Caco-2 (cell line): ENCODE measurements at regions not wholly inside any gene's neighbourhood (a gene's known extent, or its start where the extent isn't known, plus 50 kb on each side); places are given as distances from the start of the nearest gene placed in this dataset.

Experiments
- BruUV-seq: library from RNA; stranded (reverse); fragments of 400-500 nt; replicated peaks from 2 replicates; lab custom pipeline; 2021; lab: Mats Ljungman, UMichigan
- CTCF ChIA-PET: fragments of 300-600 bp; sonication (Branson Sonifier 250); formaldehyde crosslinking; loops from one replicate; lab custom pipeline; 2022; ENCODE audit warnings: antibody characterized with exemption; lab: Charles Lee
- POLR2A ChIA-PET: fragments of 300-600 bp; sonication (Branson Sonifier 250); formaldehyde crosslinking; loops from one replicate; lab custom pipeline; 2022; ENCODE audit warnings: antibody characterized with exemption; lab: Charles Lee
- DNase-seq, 2 experiments: peaks; one replicate each; pipeline versions ENCODE4 v3.0.0 to v3.0.0-alpha.2; 2020 to 2022
- H3K27me3 ChIP-seq: replicated peaks from 2 replicates; pipeline ENCODE4 v1.6.0; 2011; ENCODE audit warnings: low read length; ENCODE audit not compliant: control insufficient read depth, insufficient read depth
- H3K36me3 ChIP-seq: 2 replicates; pipeline ENCODE4 v1.5.1; 2011; ENCODE audit warnings: low read length; ENCODE audit not compliant: control insufficient read depth, insufficient read depth
- H3K4me1 ChIP-seq: fragments of 250-450 bp; sonication (Bioruptor Pico); 2 replicates; pipeline ENCODE4 v1.5.1; 2020; ENCODE audit warnings: mild to moderate bottlenecking
- H3K4me3 ChIP-seq: 2 replicates; pipeline ENCODE4 v1.5.1; 2011; ENCODE audit warnings: low read depth, mild to moderate bottlenecking, control low read depth, low read length
- H3K9me3 ChIP-seq: fragments of 250-450 bp; sonication (Bioruptor Pico); 2 replicates; pipeline ENCODE4 v1.5.1; 2020; ENCODE audit warnings: mild to moderate bottlenecking, moderate library complexity
- H3K27ac Mint-ChIP-seq: one replicate; pipeline ENCODE4 v1.8.0; 2022; ENCODE audit warnings: mixed read lengths; ENCODE audit not compliant: unreplicated experiment
- H3K27me3 Mint-ChIP-seq: one replicate; pipeline ENCODE4 v1.8.0; 2022; ENCODE audit warnings: mixed read lengths; ENCODE audit not compliant: insufficient read depth, unreplicated experiment
- H3K36me3 Mint-ChIP-seq: one replicate; pipeline ENCODE4 v1.8.0; 2022; ENCODE audit warnings: mild to moderate bottlenecking, mixed read lengths; ENCODE audit not compliant: insufficient read depth, unreplicated experiment
- H3K4me1 Mint-ChIP-seq: one replicate; pipeline ENCODE4 v1.8.0; 2022; ENCODE audit warnings: low read depth, mixed read lengths; ENCODE audit not compliant: unreplicated experiment
- H3K4me3 Mint-ChIP-seq: one replicate; pipeline ENCODE4 v1.8.0; 2022; ENCODE audit warnings: mild to moderate bottlenecking, moderate library complexity, mixed read lengths; ENCODE audit not compliant: unreplicated experiment
- H3K9me3 Mint-ChIP-seq: one replicate; pipeline ENCODE4 v1.8.0; 2022; ENCODE audit warnings: mixed read lengths; ENCODE audit not compliant: unreplicated experiment
- intact Hi-C: fragments of 100-400 bp; cut with micrococcal nuclease; formaldehyde crosslinking; loops from one replicate; pipeline ENCODE4 v1.10.0; 2022; ENCODE audit not compliant: unreplicated experiment
- TF ChIP-seq, protein P1 (sequence below), 2 experiments: fragments of 200-600 bp in 1 of 2; IDR thresholded peaks; 1 replicate in 1 of 2; 2 replicates in 1 of 2; pipeline versions ENCODE4 v1.5.1 to v1.8.0; 2011 to 2022; ENCODE audit warnings: antibody characterized with exemption in 1 of 2, control low read depth in 1 of 2, inconsistent platforms in 1 of 2, low read depth in 1 of 2, low read length in 1 of 2, mild to moderate bottlenecking in 1 of 2, moderate library complexity in 1 of 2; ENCODE audit not compliant: insufficient read depth in 1 of 2, severe bottlenecking in 1 of 2, unreplicated experiment in 1 of 2

DNA sequence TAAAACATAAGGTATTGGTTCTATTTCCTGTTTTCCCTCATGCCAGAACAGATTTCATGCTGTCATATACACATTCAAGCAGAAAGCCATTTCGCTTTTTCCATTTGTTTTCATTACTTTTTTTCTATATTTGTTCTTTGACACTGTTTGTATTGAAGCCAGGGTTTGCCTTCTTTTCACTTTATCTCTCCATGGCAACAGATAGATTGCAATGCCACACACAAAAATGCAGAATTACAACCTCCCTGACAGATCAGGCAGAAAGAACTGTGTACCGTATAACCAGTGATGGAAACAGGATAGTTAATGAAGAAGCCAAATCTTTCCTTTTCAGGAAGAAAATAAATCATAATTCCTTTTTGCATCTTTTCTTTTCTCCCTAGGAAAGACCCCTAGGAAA is 103.0 kb upstream of the PCGF5 start:
- Mint-ChIP-seq H3K36me3 (no peaks in the 10 kb centered on the region), H3K4me3 (no peak overlapping the region), H3K27me3 (peaks cover 5% of the 10 kb centered on the region), H3K9me3 (no peaks in the 10 kb centered on the region), H3K27ac (no peak overlapping the region), H3K4me1 (no peaks in the 10 kb centered on the region)
- Histone ChIP-seq H3K4me1 (no peaks in the 10 kb centered on the region), H3K9me3 (no peaks in the 10 kb centered on the region), H3K27me3 (no peaks in the 10 kb centered on the region), H3K4me3 (no peak overlapping the region), H3K36me3 (no peaks in the 10 kb centered on the region)
- intact Hi-C loops = no loop called here
- DNase-seq = no peak
- BruUV-seq = no TSS peak
- ChIA-PET POLR2A (no interaction called here), CTCF (no interaction called here)
- TF ChIP-seq, protein P1, sequence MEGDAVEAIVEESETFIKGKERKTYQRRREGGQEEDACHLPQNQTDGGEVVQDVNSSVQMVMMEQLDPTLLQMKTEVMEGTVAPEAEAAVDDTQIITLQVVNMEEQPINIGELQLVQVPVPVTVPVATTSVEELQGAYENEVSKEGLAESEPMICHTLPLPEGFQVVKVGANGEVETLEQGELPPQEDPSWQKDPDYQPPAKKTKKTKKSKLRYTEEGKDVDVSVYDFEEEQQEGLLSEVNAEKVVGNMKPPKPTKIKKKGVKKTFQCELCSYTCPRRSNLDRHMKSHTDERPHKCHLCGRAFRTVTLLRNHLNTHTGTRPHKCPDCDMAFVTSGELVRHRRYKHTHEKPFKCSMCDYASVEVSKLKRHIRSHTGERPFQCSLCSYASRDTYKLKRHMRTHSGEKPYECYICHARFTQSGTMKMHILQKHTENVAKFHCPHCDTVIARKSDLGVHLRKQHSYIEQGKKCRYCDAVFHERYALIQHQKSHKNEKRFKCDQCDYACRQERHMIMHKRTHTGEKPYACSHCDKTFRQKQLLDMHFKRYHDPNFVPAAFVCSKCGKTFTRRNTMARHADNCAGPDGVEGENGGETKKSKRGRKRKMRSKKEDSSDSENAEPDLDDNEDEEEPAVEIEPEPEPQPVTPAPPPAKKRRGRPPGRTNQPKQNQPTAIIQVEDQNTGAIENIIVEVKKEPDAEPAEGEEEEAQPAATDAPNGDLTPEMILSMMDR (IDR thresholded peaks at IDR 0.05; ENCODE audit: insufficient read depth in 1 of 2, low read depth in 1 of 2, low read length in 1 of 2, severe bottlenecking in 1 of 2, unreplicated experiment in 1 of 2) = no peak

DNA sequence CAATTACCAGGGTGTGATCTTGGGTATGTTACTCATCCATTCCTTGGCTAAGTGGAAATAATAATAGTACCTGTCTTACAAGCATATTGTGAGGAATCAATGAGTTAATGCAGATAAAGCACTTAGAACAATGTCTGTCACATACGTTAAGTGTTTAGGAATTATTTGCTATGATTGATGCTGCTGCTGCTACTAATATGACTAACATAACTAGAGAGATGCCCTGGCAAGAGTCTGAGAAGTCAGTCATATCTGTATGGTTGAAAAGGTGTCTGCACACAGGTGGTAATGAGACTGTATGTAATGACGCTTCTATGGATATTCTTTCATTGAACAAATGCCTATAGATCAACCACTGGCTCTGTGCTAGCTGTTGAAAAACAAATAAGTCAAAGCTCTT is 100.1 kb upstream of the PCGF5 start:
- TF ChIP-seq, protein P1 (IDR thresholded peaks at IDR 0.05; ENCODE audit: insufficient read depth in 1 of 2, low read depth in 1 of 2, low read length in 1 of 2, severe bottlenecking in 1 of 2, unreplicated experiment in 1 of 2) = no peak
- Histone ChIP-seq H3K4me3 (no peak overlapping the region), H3K27me3 (no peaks in the 10 kb centered on the region), H3K36me3 (no peaks in the 10 kb centered on the region), H3K4me1 (no peaks in the 10 kb centered on the region), H3K9me3 (no peaks in the 10 kb centered on the region)
- intact Hi-C loops = no loop called here
- H3K27ac Mint-ChIP-seq = no peak overlapping the region
- ChIA-PET CTCF (no interaction called here), POLR2A (no interaction called here)
- no TSS peak for BruUV-seq
- H3K9me3 Mint-ChIP-seq = no peaks in the 10 kb centered on the region
- no peak overlapping the region for H3K4me3 Mint-ChIP-seq
- no peak for DNase-seq
- H3K36me3 Mint-ChIP-seq = no peaks in the 10 kb centered on the region
- H3K4me1 Mint-ChIP-seq = no peaks in the 10 kb centered on the region
- peaks cover 5% of the 10 kb centered on the region for H3K27me3 Mint-ChIP-seq

DNA sequence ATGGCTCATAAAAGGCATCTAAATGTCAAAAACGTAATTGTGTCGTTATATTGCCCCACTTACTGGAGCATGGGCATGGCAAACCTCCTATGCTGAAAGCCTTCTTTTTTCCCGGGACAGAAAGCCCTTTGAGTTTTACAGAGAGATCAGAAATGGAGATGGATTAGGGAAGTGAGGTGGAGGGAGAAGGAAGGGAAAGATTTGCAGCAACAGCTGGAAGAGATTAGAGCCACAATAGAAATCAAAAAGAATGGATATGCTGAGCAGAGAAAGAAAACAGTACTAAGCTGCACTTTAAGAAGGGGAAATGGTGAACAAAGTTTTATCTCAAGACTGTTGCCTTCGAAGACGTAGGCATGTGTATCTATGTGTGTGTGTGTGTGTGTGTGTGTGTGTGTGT is 97.2 kb upstream of the PCGF5 start:
- BruUV-seq = no TSS peak
- DNase-seq = no peak
- no peak overlapping the region for H3K27ac Mint-ChIP-seq
- intact Hi-C loops = no loop called here
- no peak overlapping the region for H3K4me3 Mint-ChIP-seq
- TF ChIP-seq, protein P1 (IDR thresholded peaks at IDR 0.05; ENCODE audit: insufficient read depth in 1 of 2, low read depth in 1 of 2, low read length in 1 of 2, severe bottlenecking in 1 of 2, unreplicated experiment in 1 of 2) = no peak
- H3K4me1 ChIP-seq = no peaks in the 10 kb centered on the region
- no peaks in the 10 kb centered on the region for H3K4me1 Mint-ChIP-seq
- CTCF ChIA-PET = no interaction called here
- H3K36me3 Mint-ChIP-seq = no peaks in the 10 kb centered on the region
- POLR2A ChIA-PET = no interaction called here
- H3K9me3 ChIP-seq = no peaks in the 10 kb centered on the region
- no peaks in the 10 kb centered on the region for H3K9me3 Mint-ChIP-seq
- no peaks in the 10 kb centered on the region for H3K27me3 ChIP-seq
- H3K27me3 Mint-ChIP-seq = peaks cover 13% of the 10 kb centered on the region
- H3K36me3 ChIP-seq = no peaks in the 10 kb centered on the region
- H3K4me3 ChIP-seq = no peak overlapping the region
